ENCODE measurements at regions not wholly inside any gene's neighbourhood (a gene's known extent, or its start where the extent isn't known, plus 50 kb on each side); places are given as distances from the start of the nearest gene placed in this dataset. TPM values are rescaled to one million over a fixed set of nuclear protein-coding genes. Genes with fewer than 3 reads are reported as not detected.

- 80 to 91% (median 84%) methylated on average over 9 of the region's 9 CpGs for WGBS, 3 donors
- no peak for DNase-seq
- Histone ChIP-seq H3K4me3 (no peak overlapping the region), H3K36me3 (no peaks in the 10 kb centered on the region), H3K27ac (no peak overlapping the region), H3K27me3 (no peaks in the 10 kb centered on the region), H3K4me1 (ENCODE audit: insufficient read depth) (no peaks in the 10 kb centered on the region), H3K9me3 (no peaks in the 10 kb centered on the region)
- intact Hi-C loops (cut with DNase I), result no loop called here
- no peak for TF ChIP-seq EP300 (IDR thresholded peaks at IDR 0.05)
- no peak for TF ChIP-seq POLR2A (IDR thresholded peaks at IDR 0.05)
- TF ChIP-seq, protein P1, sequence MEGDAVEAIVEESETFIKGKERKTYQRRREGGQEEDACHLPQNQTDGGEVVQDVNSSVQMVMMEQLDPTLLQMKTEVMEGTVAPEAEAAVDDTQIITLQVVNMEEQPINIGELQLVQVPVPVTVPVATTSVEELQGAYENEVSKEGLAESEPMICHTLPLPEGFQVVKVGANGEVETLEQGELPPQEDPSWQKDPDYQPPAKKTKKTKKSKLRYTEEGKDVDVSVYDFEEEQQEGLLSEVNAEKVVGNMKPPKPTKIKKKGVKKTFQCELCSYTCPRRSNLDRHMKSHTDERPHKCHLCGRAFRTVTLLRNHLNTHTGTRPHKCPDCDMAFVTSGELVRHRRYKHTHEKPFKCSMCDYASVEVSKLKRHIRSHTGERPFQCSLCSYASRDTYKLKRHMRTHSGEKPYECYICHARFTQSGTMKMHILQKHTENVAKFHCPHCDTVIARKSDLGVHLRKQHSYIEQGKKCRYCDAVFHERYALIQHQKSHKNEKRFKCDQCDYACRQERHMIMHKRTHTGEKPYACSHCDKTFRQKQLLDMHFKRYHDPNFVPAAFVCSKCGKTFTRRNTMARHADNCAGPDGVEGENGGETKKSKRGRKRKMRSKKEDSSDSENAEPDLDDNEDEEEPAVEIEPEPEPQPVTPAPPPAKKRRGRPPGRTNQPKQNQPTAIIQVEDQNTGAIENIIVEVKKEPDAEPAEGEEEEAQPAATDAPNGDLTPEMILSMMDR (IDR thresholded peaks at IDR 0.05), result no peak
These were observed 52.8 kb upstream of the KLF6 start for GRCh38 chr10:3837647-3838459.

DNA sequence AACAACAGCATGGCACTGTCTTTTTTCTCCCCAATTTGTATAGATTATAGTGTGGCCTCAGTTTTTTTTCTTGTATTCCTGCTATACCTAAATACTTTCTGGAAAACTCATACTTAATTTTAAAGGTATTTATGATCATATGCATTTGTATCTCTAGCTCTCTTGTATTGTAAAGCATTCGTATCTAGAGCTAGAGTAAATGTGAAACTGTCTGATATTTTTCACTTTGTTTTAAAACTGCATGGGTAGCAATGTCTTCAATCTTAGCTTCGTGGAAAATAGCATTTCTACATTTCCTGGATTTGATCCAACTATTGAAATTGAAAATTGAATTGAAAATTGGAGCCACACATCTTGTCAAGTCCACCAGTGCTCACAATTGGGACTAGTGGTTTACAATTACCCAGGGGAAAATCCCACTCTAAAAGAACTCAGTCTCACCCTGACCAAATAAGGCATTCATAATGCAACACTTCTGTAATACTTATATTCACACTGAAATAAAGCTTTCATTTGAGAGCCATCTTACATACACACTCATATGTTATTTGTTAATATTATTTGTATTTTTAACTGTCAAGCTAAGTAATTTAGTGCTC lies 51.3 kb upstream of the KLF6 start:
- H3K4me3 ChIP-seq, result no peak overlapping the region
- H3K9me3 ChIP-seq, result no peaks in the 10 kb centered on the region
- 59 to 64% (median 62%) methylated on average over 2 of the region's 2 CpGs for WGBS, 3 donors
- no peak overlapping the region for H3K27ac ChIP-seq
- H3K27me3 ChIP-seq, result no peaks in the 10 kb centered on the region
- no peak for TF ChIP-seq POLR2A (IDR thresholded peaks at IDR 0.05)
- intact Hi-C loops (cut with DNase I), result no loop called here
- no peaks in the 10 kb centered on the region for H3K36me3 ChIP-seq
- no peaks in the 10 kb centered on the region for H3K4me1 ChIP-seq (ENCODE audit: insufficient read depth)
- DNase-seq, result no peak

GRCh38 chr10:3835770-3836169 lies 50.8 kb upstream of the KLF6 start:
- H3K4me1 ChIP-seq (ENCODE audit: insufficient read depth), result peaks cover 2% of the 10 kb centered on the region
- no peak for DNase-seq
- H3K9me3 ChIP-seq, result no peaks in the 10 kb centered on the region
- H3K27ac ChIP-seq, result no peak overlapping the region
- TF ChIP-seq EP300 (IDR thresholded peaks at IDR 0.05) (no peak), POLR2A (IDR thresholded peaks at IDR 0.05) (no peak)
- TF ChIP-seq, protein P1 (IDR thresholded peaks at IDR 0.05), result no peak
- H3K36me3 ChIP-seq, result no peaks in the 10 kb centered on the region
- intact Hi-C loops (cut with DNase I), result no loop called here
- 63 to 69% (median 68%) methylated on average over 6 of the region's 6 CpGs for WGBS, 3 donors
- no peak overlapping the region for H3K4me3 ChIP-seq
- H3K27me3 ChIP-seq, result no peaks in the 10 kb centered on the region

DNA sequence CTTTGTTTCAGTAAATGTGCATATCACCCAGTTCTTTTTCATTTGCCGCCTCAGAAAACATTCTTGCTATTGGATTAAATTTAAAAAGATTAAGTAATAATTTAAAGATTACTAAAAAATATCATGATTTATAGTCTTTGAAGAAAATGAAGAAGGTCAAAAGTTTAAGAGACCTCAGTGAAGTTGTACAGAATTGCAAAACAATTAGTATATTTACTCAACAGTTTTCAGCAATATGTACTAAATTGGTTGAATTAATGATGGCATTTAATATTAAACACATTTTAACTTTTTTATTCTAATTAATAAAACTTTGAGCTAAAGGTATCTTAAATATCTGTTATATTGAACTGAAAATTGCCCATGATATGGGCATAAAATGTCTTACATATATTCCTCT lies 49.9 kb upstream of the KLF6 start:
- Histone ChIP-seq H3K27me3 (no peaks in the 10 kb centered on the region), H3K4me1 (ENCODE audit: insufficient read depth) (peaks cover 2% of the 10 kb centered on the region), H3K9me3 (no peaks in the 10 kb centered on the region), H3K27ac (no peak overlapping the region), H3K36me3 (no peaks in the 10 kb centered on the region), H3K4me3 (no peak overlapping the region)
- TF ChIP-seq, protein P1 (IDR thresholded peaks at IDR 0.05), result no peak
- TF ChIP-seq POLR2A (IDR thresholded peaks at IDR 0.05) (no peak), EP300 (IDR thresholded peaks at IDR 0.05) (no peak)
- DNase-seq, result no peak
- intact Hi-C loops (cut with DNase I), result no loop called here
- WGBS, 3 donors, result 95 to 99% (median 95%) methylated on average over 1 of the region's 1 CpG

Small RNA genes in the stretch of these regions (microRNA-seq; reads per million reads assigned to microRNA genes)
- 0 reads per million in 3 donors for gene MIR6078

Small RNA genes in the stretch of these regions (small RNA-seq; reads per million reads assigned to genes)
- gene MIR6078, result not detected
- not detected for gene RNU6-163P
